Amniotic stem cell (primary cell): ENCODE measurements at regions not wholly inside any gene's neighbourhood (a gene's known extent, or its start where the extent isn't known, plus 50 kb on each side); places are given as distances from the start of the nearest gene placed in this dataset.
"Not testable (repeated sequence)": the region's sequence is repeated elsewhere in the genome, so short reads cannot be mapped to it uniquely, and the experiment has no call there.

Experiments used
- DNase-seq: peaks from one replicate; lab custom pipeline; 2025; lab: John Stamatoyannopoulos, UW

- no peak for DNase-seq
Observed at GRCh38 chr5:58299256-58299655, 160.6 kb downstream of the PLK2 start.

- DNase-seq: no peak
Observed at GRCh38 chr5:58294598-58295305, 165.1 kb downstream of the PLK2 start.

GRCh38 chr5:58288275-58288674 lies 171.6 kb downstream of the PLK2 start:
- not testable (repeated sequence) for DNase-seq

- DNase-seq: no peak
Observed at GRCh38 chr5:58286741-58287140, 173.1 kb downstream of the PLK2 start.

- no peak for DNase-seq
Observed at GRCh38 chr5:58285900-58286299, 174.0 kb downstream of the PLK2 start.

GRCh38 chr5:58284886-58285285 lies 175.0 kb downstream of the PLK2 start:
- no peak for DNase-seq

- DNase-seq: no peak
Observed at GRCh38 chr5:58281189-58281588, 178.7 kb downstream of the PLK2 start.

- DNase-seq: no peak
Observed at GRCh38 chr5:58279259-58279658, 180.6 kb downstream of the PLK2 start.

GRCh38 chr5:58276431-58276830 lies 183.5 kb downstream of the PLK2 start:
- no peak for DNase-seq

GRCh38 chr5:58275516-58275915 lies 184.4 kb downstream of the PLK2 start:
- no peak for DNase-seq

GRCh38 chr5:58274191-58274590 lies 185.7 kb downstream of the PLK2 start:
- no peak for DNase-seq

- DNase-seq: no peak
Observed at GRCh38 chr5:58273711-58274110, 186.2 kb downstream of the PLK2 start.

- no peak for DNase-seq
Observed at GRCh38 chr5:58268268-58268667, 191.6 kb downstream of the PLK2 start.

- no peak for DNase-seq
Observed at GRCh38 chr5:58266402-58266801, 193.5 kb downstream of the PLK2 start.

GRCh38 chr5:58265246-58265930 lies 194.5 kb downstream of the PLK2 start:
- DNase-seq: no peak

GRCh38 chr5:58264276-58264675 lies 195.6 kb downstream of the PLK2 start:
- no peak for DNase-seq

- DNase-seq: no peak
Observed at GRCh38 chr5:58263296-58263695, 196.6 kb downstream of the PLK2 start.

GRCh38 chr5:58262226-58262625 lies 197.7 kb downstream of the PLK2 start:
- no peak for DNase-seq

GRCh38 chr5:58261605-58262004 lies 198.3 kb downstream of the PLK2 start:
- DNase-seq: no peak

- no peak for DNase-seq
Observed at GRCh38 chr5:58260243-58260642, 199.6 kb downstream of the PLK2 start.

- DNase-seq: peak; percentile 63
Observed at GRCh38 chr5:58259685-58260152, 200.2 kb downstream of the PLK2 start.

- no peak for DNase-seq
Observed at GRCh38 chr5:58258984-58259684, 200.8 kb downstream of the PLK2 start.

- DNase-seq: no peak
Observed at GRCh38 chr5:58255970-58256369, 203.9 kb downstream of the PLK2 start.
